OCI-LY7 (cell line): ENCODE measurements at regions not wholly inside any gene's neighbourhood (a gene's known extent, or its start where the extent isn't known, plus 50 kb on each side); places are given as distances from the start of the nearest gene placed in this dataset.

Experiments used
- EZH2phosphoT487 ChIP-seq: fragments of 200-600 bp; sonication (generic); IDR thresholded peaks from 2 replicates; pipeline ENCODE4 v1.6.1; 2018; ENCODE audit warnings: low read depth, borderline replicate concordance, mild to moderate bottlenecking, mixed run types, antibody characterized with exemption, low read length, moderate library complexity, mixed read lengths
- TF ChIP-seq, protein P1 (sequence below): fragments of 200-600 bp; sonication (generic); conservative IDR thresholded peaks from 2 replicates; pipeline ENCODE4 v1.5.1; 2014; ENCODE audit warnings: mild to moderate bottlenecking, antibody characterized with exemption, low read length, moderate library complexity, mixed read lengths

DNA sequence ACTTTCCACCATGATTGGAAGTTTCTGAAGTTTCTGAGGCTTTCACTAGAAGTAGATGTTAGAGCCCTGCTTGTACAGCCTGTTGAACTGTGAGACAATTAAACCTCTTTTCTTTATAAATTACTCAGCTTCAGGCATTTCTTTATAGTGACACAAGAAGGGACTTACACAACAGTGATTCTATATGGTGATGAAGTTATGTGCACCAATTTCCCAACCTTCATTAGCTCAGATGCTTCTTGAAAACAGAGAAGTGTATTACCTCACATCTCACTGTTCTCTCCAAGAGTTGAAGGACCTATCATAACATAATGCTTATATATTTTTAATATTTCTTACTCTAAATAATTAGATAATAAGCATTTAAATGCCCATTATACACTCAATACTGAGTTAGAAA, 202.1 kb upstream of the ANXA10 start:
- TF ChIP-seq, protein P1, sequence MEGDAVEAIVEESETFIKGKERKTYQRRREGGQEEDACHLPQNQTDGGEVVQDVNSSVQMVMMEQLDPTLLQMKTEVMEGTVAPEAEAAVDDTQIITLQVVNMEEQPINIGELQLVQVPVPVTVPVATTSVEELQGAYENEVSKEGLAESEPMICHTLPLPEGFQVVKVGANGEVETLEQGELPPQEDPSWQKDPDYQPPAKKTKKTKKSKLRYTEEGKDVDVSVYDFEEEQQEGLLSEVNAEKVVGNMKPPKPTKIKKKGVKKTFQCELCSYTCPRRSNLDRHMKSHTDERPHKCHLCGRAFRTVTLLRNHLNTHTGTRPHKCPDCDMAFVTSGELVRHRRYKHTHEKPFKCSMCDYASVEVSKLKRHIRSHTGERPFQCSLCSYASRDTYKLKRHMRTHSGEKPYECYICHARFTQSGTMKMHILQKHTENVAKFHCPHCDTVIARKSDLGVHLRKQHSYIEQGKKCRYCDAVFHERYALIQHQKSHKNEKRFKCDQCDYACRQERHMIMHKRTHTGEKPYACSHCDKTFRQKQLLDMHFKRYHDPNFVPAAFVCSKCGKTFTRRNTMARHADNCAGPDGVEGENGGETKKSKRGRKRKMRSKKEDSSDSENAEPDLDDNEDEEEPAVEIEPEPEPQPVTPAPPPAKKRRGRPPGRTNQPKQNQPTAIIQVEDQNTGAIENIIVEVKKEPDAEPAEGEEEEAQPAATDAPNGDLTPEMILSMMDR, result no peak
- no peak for TF ChIP-seq EZH2phosphoT487
